ENCODE measurements at regions not wholly inside any gene's neighbourhood (a gene's known extent, or its start where the extent isn't known, plus 50 kb on each side); places are given as distances from the start of the nearest gene placed in this dataset.
"Not testable (repeated sequence)": the region's sequence is repeated elsewhere in the genome, so short reads cannot be mapped to it uniquely, and the experiment has no call there.

GRCh38 chr1:91207691-91208090, 185.9 kb upstream of the ZNF644 start:
- not testable (repeated sequence) for H3K9me3 Mint-ChIP-seq; H3K27me3 ChIP-seq (ENCODE audit: control insufficient read depth, insufficient read depth, low read length); H3K4me1 ChIP-seq (ENCODE audit: control insufficient read depth, insufficient read depth, low read length, poor library complexity, severe bottlenecking); H3K4me3 ChIP-seq (ENCODE audit: low read depth, low read length); H3K9me3 ChIP-seq (ENCODE audit: control insufficient read depth in 2 of 2, low read length in 2 of 2); H3K27me3 Mint-ChIP-seq; H3K27ac Mint-ChIP-seq; H3K36me3 Mint-ChIP-seq; H3K4me3 Mint-ChIP-seq; H3K4me1 Mint-ChIP-seq; DNase-seq; H3K36me3 ChIP-seq (ENCODE audit: control insufficient read depth, insufficient read depth, low read length); ATAC-seq (ENCODE audit: low read depth in 2 of 2); H3K27ac ChIP-seq (ENCODE audit: insufficient read depth, low read length, poor library complexity, severe bottlenecking)

- not testable (repeated sequence) for ATAC-seq (ENCODE audit: low read depth in 2 of 2); H3K36me3 Mint-ChIP-seq; DNase-seq; H3K9me3 ChIP-seq (ENCODE audit: control insufficient read depth in 2 of 2, low read length in 2 of 2); H3K27ac ChIP-seq (ENCODE audit: insufficient read depth, low read length, poor library complexity, severe bottlenecking); H3K4me3 ChIP-seq (ENCODE audit: low read depth, low read length); H3K4me1 Mint-ChIP-seq; H3K27me3 ChIP-seq (ENCODE audit: control insufficient read depth, insufficient read depth, low read length); H3K27ac Mint-ChIP-seq; H3K9me3 Mint-ChIP-seq; H3K36me3 ChIP-seq (ENCODE audit: control insufficient read depth, insufficient read depth, low read length); H3K27me3 Mint-ChIP-seq; H3K4me1 ChIP-seq (ENCODE audit: control insufficient read depth, insufficient read depth, low read length, poor library complexity, severe bottlenecking); H3K4me3 Mint-ChIP-seq
Measured at GRCh38 chr1:91204150-91204549, 182.3 kb upstream of the ZNF644 start.

- Histone ChIP-seq H3K4me1 (ENCODE audit: control insufficient read depth, insufficient read depth, low read length, poor library complexity, severe bottlenecking) (no peaks in the 10 kb centered on the region), H3K4me3 (ENCODE audit: low read depth, low read length) (no peak overlapping the region), H3K9me3 (ENCODE audit: control insufficient read depth in 2 of 2, low read length in 2 of 2) (no peaks in the 10 kb centered on the region), H3K36me3 (ENCODE audit: control insufficient read depth, insufficient read depth, low read length) (no peaks in the 10 kb centered on the region), H3K27ac (ENCODE audit: insufficient read depth, low read length, poor library complexity, severe bottlenecking) (no peak overlapping the region), H3K27me3 (ENCODE audit: control insufficient read depth, insufficient read depth, low read length) (peaks cover 3% of the 10 kb centered on the region)
- Mint-ChIP-seq H3K4me3 (no peak overlapping the region), H3K36me3 (no peaks in the 10 kb centered on the region), H3K4me1 (no peaks in the 10 kb centered on the region), H3K9me3 (peaks cover 0 to 8% (median 0%) of the 10 kb centered on the region in 7 donors), H3K27ac (no peak overlapping the region), H3K27me3 (peaks cover 14% of the 10 kb centered on the region)
- no peak for DNase-seq
- no peak for ATAC-seq (ENCODE audit: low read depth in 2 of 2)
Measured at GRCh38 chr1:91201694-91202093, 179.9 kb upstream of the ZNF644 start.

DNA sequence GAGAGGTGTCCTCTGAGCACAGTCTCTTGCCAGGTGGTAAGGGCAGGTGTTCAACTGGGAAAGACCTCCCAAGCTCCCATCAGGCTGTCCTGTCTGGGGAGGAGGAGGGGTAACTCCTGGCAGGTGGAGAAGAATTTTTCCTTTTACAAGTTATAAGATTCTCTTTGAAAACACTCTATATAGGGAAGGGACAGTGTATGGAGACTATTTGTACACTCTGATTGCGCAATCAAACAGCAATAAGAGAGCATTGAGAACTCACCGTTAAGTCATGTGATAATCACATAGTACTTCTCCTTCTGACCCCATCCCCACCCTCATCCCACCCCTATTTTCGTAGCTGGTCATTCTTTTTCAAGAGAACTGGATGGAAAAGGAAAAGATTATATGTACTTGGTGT, 179.3 kb upstream of the ZNF644 start:
- Histone ChIP-seq H3K27ac (ENCODE audit: insufficient read depth, low read length, poor library complexity, severe bottlenecking) (no peak overlapping the region), H3K9me3 (ENCODE audit: control insufficient read depth in 2 of 2, low read length in 2 of 2) (no peaks in the 10 kb centered on the region), H3K4me3 (ENCODE audit: low read depth, low read length) (no peak overlapping the region), H3K4me1 (ENCODE audit: control insufficient read depth, insufficient read depth, low read length, poor library complexity, severe bottlenecking) (no peaks in the 10 kb centered on the region), H3K36me3 (ENCODE audit: control insufficient read depth, insufficient read depth, low read length) (no peaks in the 10 kb centered on the region), H3K27me3 (ENCODE audit: control insufficient read depth, insufficient read depth, low read length) (peaks cover 3% of the 10 kb centered on the region)
- Mint-ChIP-seq H3K4me3 (no peak overlapping the region), H3K27me3 (peaks cover 14% of the 10 kb centered on the region), H3K9me3 (peaks cover 0 to 6% (median 0%) of the 10 kb centered on the region in 7 donors), H3K27ac (no peak overlapping the region), H3K36me3 (no peaks in the 10 kb centered on the region), H3K4me1 (no peaks in the 10 kb centered on the region)
- ATAC-seq (ENCODE audit: low read depth in 2 of 2): no peak
- DNase-seq: no peak

GRCh38 chr1:91200675-91201074, 178.8 kb upstream of the ZNF644 start:
- no peaks in the 10 kb centered on the region for H3K4me1 ChIP-seq (ENCODE audit: control insufficient read depth, insufficient read depth, low read length, poor library complexity, severe bottlenecking)
- H3K27ac Mint-ChIP-seq: no peak overlapping the region
- no peaks in the 10 kb centered on the region for H3K9me3 ChIP-seq (ENCODE audit: control insufficient read depth in 2 of 2, low read length in 2 of 2)
- H3K27me3 ChIP-seq (ENCODE audit: control insufficient read depth, insufficient read depth, low read length): peaks cover 3% of the 10 kb centered on the region
- no peaks in the 10 kb centered on the region for H3K4me1 Mint-ChIP-seq
- peaks cover 14% of the 10 kb centered on the region for H3K27me3 Mint-ChIP-seq
- no peaks in the 10 kb centered on the region for H3K36me3 Mint-ChIP-seq
- no peaks in the 10 kb centered on the region for H3K36me3 ChIP-seq (ENCODE audit: control insufficient read depth, insufficient read depth, low read length)
- no peak for ATAC-seq (ENCODE audit: low read depth in 2 of 2)
- H3K27ac ChIP-seq (ENCODE audit: insufficient read depth, low read length, poor library complexity, severe bottlenecking): no peak overlapping the region
- no peak overlapping the region for H3K4me3 Mint-ChIP-seq
- no peak overlapping the region for H3K4me3 ChIP-seq (ENCODE audit: low read depth, low read length)
- DNase-seq: no peak
- peaks cover 0 to 6% (median 0%) of the 10 kb centered on the region in 7 donors for H3K9me3 Mint-ChIP-seq

DNA sequence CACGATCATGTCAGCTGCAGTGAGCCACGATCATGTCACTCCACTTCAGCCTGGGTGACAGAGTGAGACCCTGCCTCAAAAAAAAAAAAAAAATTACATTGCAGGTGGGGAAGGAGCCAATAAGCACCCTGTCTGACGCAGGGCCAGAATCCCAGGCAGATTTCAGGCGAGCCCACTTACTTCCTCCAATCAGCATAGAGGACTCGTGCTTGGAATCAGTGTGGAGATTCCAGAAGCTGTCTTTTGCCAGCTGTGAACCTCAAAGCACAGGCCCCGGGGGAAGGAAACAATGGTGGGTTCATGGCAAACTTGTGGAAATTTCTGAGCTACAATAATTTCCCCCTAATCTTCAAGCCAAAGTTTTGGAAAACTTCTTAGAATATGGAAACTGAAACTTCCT, 178.2 kb upstream of the ZNF644 start:
- Mint-ChIP-seq H3K27ac (no peak overlapping the region), H3K27me3 (peaks cover 14% of the 10 kb centered on the region)

GRCh38 chr1:91190996-91191395, 169.2 kb upstream of the ZNF644 start:
- no peak for DNase-seq
- ATAC-seq (ENCODE audit: low read depth in 2 of 2): no peak
- peaks cover 0 to 11% (median 0%) of the 10 kb centered on the region in 7 donors for H3K9me3 Mint-ChIP-seq
- H3K27me3 Mint-ChIP-seq: no peaks in the 10 kb centered on the region
- H3K4me1 Mint-ChIP-seq: no peaks in the 10 kb centered on the region
- no peak overlapping the region for H3K4me3 Mint-ChIP-seq
- H3K27ac ChIP-seq (ENCODE audit: insufficient read depth, low read length, poor library complexity, severe bottlenecking): no peak overlapping the region
- no peak overlapping the region for H3K27ac Mint-ChIP-seq
- H3K4me3 ChIP-seq (ENCODE audit: low read depth, low read length): no peak overlapping the region
- H3K36me3 Mint-ChIP-seq: no peaks in the 10 kb centered on the region
- H3K27me3 ChIP-seq (ENCODE audit: control insufficient read depth, insufficient read depth, low read length): no peaks in the 10 kb centered on the region
- no peaks in the 10 kb centered on the region for H3K9me3 ChIP-seq (ENCODE audit: control insufficient read depth in 2 of 2, low read length in 2 of 2)
- H3K4me1 ChIP-seq (ENCODE audit: control insufficient read depth, insufficient read depth, low read length, poor library complexity, severe bottlenecking): no peaks in the 10 kb centered on the region
- H3K36me3 ChIP-seq (ENCODE audit: control insufficient read depth, insufficient read depth, low read length): no peaks in the 10 kb centered on the region

More for the DNA sequence above, 178.2 kb upstream of the ZNF644 start:
- Histone ChIP-seq H3K4me3 (ENCODE audit: low read depth, low read length) (no peak overlapping the region), H3K27ac (ENCODE audit: insufficient read depth, low read length, poor library complexity, severe bottlenecking) (no peak overlapping the region), H3K27me3 (ENCODE audit: control insufficient read depth, insufficient read depth, low read length) (peaks cover 3% of the 10 kb centered on the region), H3K9me3 (ENCODE audit: control insufficient read depth in 2 of 2, low read length in 2 of 2) (no peaks in the 10 kb centered on the region), H3K4me1 (ENCODE audit: control insufficient read depth, insufficient read depth, low read length, poor library complexity, severe bottlenecking) (no peaks in the 10 kb centered on the region), H3K36me3 (ENCODE audit: control insufficient read depth, insufficient read depth, low read length) (no peaks in the 10 kb centered on the region)
- no peak for DNase-seq
- H3K4me3 Mint-ChIP-seq: no peak overlapping the region
- H3K4me1 Mint-ChIP-seq: no peaks in the 10 kb centered on the region
- peaks cover 0 to 6% (median 0%) of the 10 kb centered on the region in 7 donors for H3K9me3 Mint-ChIP-seq
- no peak for ATAC-seq (ENCODE audit: low read depth in 2 of 2)
- H3K36me3 Mint-ChIP-seq: no peaks in the 10 kb centered on the region

DNA sequence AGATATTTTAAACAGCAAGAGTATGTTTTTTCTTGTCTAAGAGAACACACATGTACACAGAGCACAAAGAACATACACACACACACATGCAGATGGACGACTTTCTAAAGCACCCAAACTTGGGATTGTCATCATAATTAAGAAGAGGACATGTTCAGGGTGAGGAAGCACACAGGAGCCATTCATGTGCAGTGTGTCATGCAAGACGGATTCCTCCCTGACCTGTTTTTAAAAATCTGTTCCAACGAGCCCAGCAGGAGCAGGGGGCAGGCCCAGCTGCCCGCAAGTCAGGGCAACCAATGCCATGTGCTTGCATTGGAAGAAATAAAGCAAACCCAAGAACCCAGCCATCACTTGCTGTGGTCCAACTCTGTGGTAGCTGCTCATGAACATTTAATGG, 167.3 kb upstream of the ZNF644 start:
- H3K9me3 Mint-ChIP-seq: peaks cover 0 to 16% (median 2%) of the 10 kb centered on the region in 7 donors
- no peak overlapping the region for H3K27ac Mint-ChIP-seq

More for the DNA sequence above, 167.3 kb upstream of the ZNF644 start:
- no peaks in the 10 kb centered on the region for H3K9me3 ChIP-seq (ENCODE audit: control insufficient read depth in 2 of 2, low read length in 2 of 2)
- Mint-ChIP-seq H3K36me3 (no peaks in the 10 kb centered on the region), H3K4me1 (no peaks in the 10 kb centered on the region), H3K27me3 (no peaks in the 10 kb centered on the region), H3K4me3 (no peak overlapping the region)
- no peaks in the 10 kb centered on the region for H3K36me3 ChIP-seq (ENCODE audit: control insufficient read depth, insufficient read depth, low read length)
- no peaks in the 10 kb centered on the region for H3K27me3 ChIP-seq (ENCODE audit: control insufficient read depth, insufficient read depth, low read length)
- ATAC-seq (ENCODE audit: low read depth in 2 of 2): no peak
- DNase-seq: no peak
- no peak overlapping the region for H3K4me3 ChIP-seq (ENCODE audit: low read depth, low read length)
- no peak overlapping the region for H3K27ac ChIP-seq (ENCODE audit: insufficient read depth, low read length, poor library complexity, severe bottlenecking)
- no peaks in the 10 kb centered on the region for H3K4me1 ChIP-seq (ENCODE audit: control insufficient read depth, insufficient read depth, low read length, poor library complexity, severe bottlenecking)
